Activated T-helper 2 cell treated with anti-CD3 and anti-CD28 coated beads, Interferon-gamma antibody, Interleukin-2, Interleukin-4, amounts not matched to agents 10 μg/mL and 5 μg/mL and 100 μg/mL, durations not matched to agents 14 hours and 24 hours and 36 hours (primary cell): ENCODE measurements at regions not wholly inside any gene's neighbourhood (a gene's known extent, or its start where the extent isn't known, plus 50 kb on each side); places are given as distances from the start of the nearest gene placed in this dataset.
"Not testable (repeated sequence)": the region's sequence is repeated elsewhere in the genome, so short reads cannot be mapped to it uniquely, and the experiment has no call there.

ENCODE experiments used
- DNase-seq: peaks from one replicate; pipeline ENCODE4 v3.0.0; 2021; ENCODE audit warnings: low spot score
- H3K27ac Mint-ChIP-seq: one replicate; pipeline ENCODE4 v1.8.0; 2021; ENCODE audit warnings: mixed read lengths
- H3K27me3 Mint-ChIP-seq: one replicate; pipeline ENCODE4 v1.8.0; 2021; ENCODE audit warnings: low read depth, mixed read lengths
- H3K36me3 Mint-ChIP-seq: one replicate; pipeline ENCODE4 v1.8.0; 2021; ENCODE audit warnings: low read depth, mixed read lengths
- H3K4me1 Mint-ChIP-seq: one replicate; pipeline ENCODE4 v1.8.0; 2021; ENCODE audit warnings: low read depth, mixed read lengths
- H3K4me3 Mint-ChIP-seq: one replicate; pipeline ENCODE4 v1.8.0; 2021; ENCODE audit warnings: low read depth, mild to moderate bottlenecking, moderate library complexity, mixed read lengths
- H3K9me3 Mint-ChIP-seq: one replicate; pipeline ENCODE4 v1.8.0; 2021; ENCODE audit warnings: mixed read lengths
- intact Hi-C: fragments of 100-400 bp; cut with micrococcal nuclease; formaldehyde crosslinking; loops from one replicate; pipeline ENCODE4 v1.15.1; 2023

GRCh38 chr13:90824032-90824431, 523.5 kb upstream of the MIR17HG start:
- Mint-ChIP-seq H3K27ac (no peak overlapping the region), H3K4me3 (no peak overlapping the region), H3K4me1 (no peaks in the 10 kb centered on the region), H3K9me3 (peaks cover 7% of the 10 kb centered on the region), H3K27me3 (no peaks in the 10 kb centered on the region), H3K36me3 (no peaks in the 10 kb centered on the region)
- intact Hi-C loops, result no loop called here
- DNase-seq, result no peak

GRCh38 chr13:90826688-90827087, 520.8 kb upstream of the MIR17HG start:
- peaks cover 9% of the 10 kb centered on the region for H3K9me3 Mint-ChIP-seq
- H3K4me1 Mint-ChIP-seq, result no peaks in the 10 kb centered on the region
- no peaks in the 10 kb centered on the region for H3K27me3 Mint-ChIP-seq
- H3K4me3 Mint-ChIP-seq, result no peak overlapping the region
- H3K27ac Mint-ChIP-seq, result no peak overlapping the region
- no peak for DNase-seq
- intact Hi-C loops, result no loop called here
- H3K36me3 Mint-ChIP-seq, result no peaks in the 10 kb centered on the region

- intact Hi-C loops, result no loop called here
- no peaks in the 10 kb centered on the region for H3K36me3 Mint-ChIP-seq
- H3K27ac Mint-ChIP-seq, result no peak overlapping the region
- no peaks in the 10 kb centered on the region for H3K27me3 Mint-ChIP-seq
- H3K9me3 Mint-ChIP-seq, result peaks cover 11% of the 10 kb centered on the region
- H3K4me3 Mint-ChIP-seq, result no peak overlapping the region
- DNase-seq, result no peak
- H3K4me1 Mint-ChIP-seq, result no peaks in the 10 kb centered on the region
Observed at GRCh38 chr13:90830782-90831181, 516.7 kb upstream of the MIR17HG start.

- intact Hi-C loops, result no loop called here
- no peak overlapping the region for H3K27ac Mint-ChIP-seq
- H3K4me1 Mint-ChIP-seq, result no peaks in the 10 kb centered on the region
- H3K4me3 Mint-ChIP-seq, result no peak overlapping the region
- H3K9me3 Mint-ChIP-seq, result peaks cover 11% of the 10 kb centered on the region
- H3K36me3 Mint-ChIP-seq, result no peaks in the 10 kb centered on the region
- H3K27me3 Mint-ChIP-seq, result no peaks in the 10 kb centered on the region
- no peak for DNase-seq
Observed at GRCh38 chr13:90833951-90834350, 513.5 kb upstream of the MIR17HG start.

GRCh38 chr13:90834700-90835099, 512.8 kb upstream of the MIR17HG start:
- no peak overlapping the region for H3K4me3 Mint-ChIP-seq
- no peaks in the 10 kb centered on the region for H3K36me3 Mint-ChIP-seq
- no peak for DNase-seq
- no peaks in the 10 kb centered on the region for H3K4me1 Mint-ChIP-seq
- no peak overlapping the region for H3K27ac Mint-ChIP-seq
- no peaks in the 10 kb centered on the region for H3K27me3 Mint-ChIP-seq
- H3K9me3 Mint-ChIP-seq, result peaks cover 11% of the 10 kb centered on the region
- intact Hi-C loops, result no loop called here

GRCh38 chr13:90835826-90836225, 511.7 kb upstream of the MIR17HG start:
- Mint-ChIP-seq H3K4me1 (no peaks in the 10 kb centered on the region), H3K27ac (no peak overlapping the region), H3K36me3 (no peaks in the 10 kb centered on the region), H3K4me3 (no peak overlapping the region), H3K9me3 (peaks cover 18% of the 10 kb centered on the region), H3K27me3 (no peaks in the 10 kb centered on the region)
- intact Hi-C loops, result no loop called here
- no peak for DNase-seq

- no peak for DNase-seq
- Mint-ChIP-seq H3K4me1 (no peaks in the 10 kb centered on the region), H3K4me3 (no peak overlapping the region), H3K36me3 (no peaks in the 10 kb centered on the region), H3K9me3 (peaks cover 7% of the 10 kb centered on the region), H3K27me3 (no peaks in the 10 kb centered on the region), H3K27ac (no peak overlapping the region)
- intact Hi-C loops, result no loop called here
Observed at GRCh38 chr13:90838317-90838960, 509.0 kb upstream of the MIR17HG start.

GRCh38 chr13:90839061-90839460, 508.4 kb upstream of the MIR17HG start:
- Mint-ChIP-seq H3K27ac (no peak overlapping the region), H3K36me3 (no peaks in the 10 kb centered on the region), H3K4me3 (no peak overlapping the region), H3K9me3 (peaks cover 7% of the 10 kb centered on the region), H3K27me3 (no peaks in the 10 kb centered on the region), H3K4me1 (no peaks in the 10 kb centered on the region)
- DNase-seq, result no peak
- intact Hi-C loops, result no loop called here

- H3K27ac Mint-ChIP-seq, result no peak overlapping the region
- H3K27me3 Mint-ChIP-seq, result no peaks in the 10 kb centered on the region
- H3K4me1 Mint-ChIP-seq, result no peaks in the 10 kb centered on the region
- H3K4me3 Mint-ChIP-seq, result no peak overlapping the region
- intact Hi-C loops, result no loop called here
- no peaks in the 10 kb centered on the region for H3K36me3 Mint-ChIP-seq
- peaks cover 6% of the 10 kb centered on the region for H3K9me3 Mint-ChIP-seq
- DNase-seq, result no peak
Observed at GRCh38 chr13:90846936-90847335, 500.6 kb upstream of the MIR17HG start.

- H3K4me1 Mint-ChIP-seq, DNase-seq: not testable (repeated sequence)
Observed at GRCh38 chr13:90853666-90854065, 493.8 kb upstream of the MIR17HG start.

GRCh38 chr13:90857921-90858320, 489.6 kb upstream of the MIR17HG start:
- intact Hi-C loops, result no loop called here
- no peaks in the 10 kb centered on the region for H3K27me3 Mint-ChIP-seq
- no peak overlapping the region for H3K4me3 Mint-ChIP-seq
- H3K9me3 Mint-ChIP-seq, result peaks cover under 1% of the 10 kb centered on the region
- H3K4me1 Mint-ChIP-seq, result no peaks in the 10 kb centered on the region
- DNase-seq, result no peak
- no peak overlapping the region for H3K27ac Mint-ChIP-seq
- no peaks in the 10 kb centered on the region for H3K36me3 Mint-ChIP-seq

More at GRCh38 chr13:90853666-90854065, 493.8 kb upstream of the MIR17HG start:
- H3K4me3 Mint-ChIP-seq, H3K9me3 Mint-ChIP-seq, H3K36me3 Mint-ChIP-seq, H3K27ac Mint-ChIP-seq, H3K27me3 Mint-ChIP-seq, intact Hi-C loops: not testable (repeated sequence)

- Mint-ChIP-seq H3K27ac (no peak overlapping the region), H3K4me1 (no peaks in the 10 kb centered on the region), H3K9me3 (no peaks in the 10 kb centered on the region), H3K4me3 (no peak overlapping the region), H3K27me3 (no peaks in the 10 kb centered on the region), H3K36me3 (no peaks in the 10 kb centered on the region)
- no peak for DNase-seq
- intact Hi-C loops, result no loop called here
Observed at GRCh38 chr13:90866006-90866405, 481.5 kb upstream of the MIR17HG start.

- Mint-ChIP-seq H3K27ac (no peak overlapping the region), H3K27me3 (no peaks in the 10 kb centered on the region), H3K36me3 (no peaks in the 10 kb centered on the region), H3K9me3 (no peaks in the 10 kb centered on the region), H3K4me1 (no peaks in the 10 kb centered on the region), H3K4me3 (no peak overlapping the region)
- no peak for DNase-seq
- intact Hi-C loops, result no loop called here
Observed at GRCh38 chr13:90867336-90867683, 480.2 kb upstream of the MIR17HG start.

- no peaks in the 10 kb centered on the region for H3K9me3 Mint-ChIP-seq
- H3K27ac Mint-ChIP-seq, result no peak overlapping the region
- H3K4me3 Mint-ChIP-seq, result no peak overlapping the region
- no peaks in the 10 kb centered on the region for H3K36me3 Mint-ChIP-seq
- intact Hi-C loops, result no loop called here
- DNase-seq, result no peak
- no peaks in the 10 kb centered on the region for H3K27me3 Mint-ChIP-seq
- no peaks in the 10 kb centered on the region for H3K4me1 Mint-ChIP-seq
Observed at GRCh38 chr13:90868321-90868920, 479.1 kb upstream of the MIR17HG start.
